HEK293T (cell line): ENCODE measurements at regions not wholly inside any gene's neighbourhood (a gene's known extent, or its start where the extent isn't known, plus 50 kb on each side); places are given as distances from the start of the nearest gene placed in this dataset.

ENCODE experiments used
- BHLHE40 ChIP-seq: fragments of 450-650 bp; IDR thresholded peaks from 2 replicates; pipeline ENCODE4 v1.6.1; 2016; ENCODE audit warnings: mild to moderate bottlenecking, moderate library complexity, borderline replicate concordance
- CTBP1 ChIP-seq: fragments of 450-650 bp; IDR thresholded peaks from 2 replicates; pipeline ENCODE4 v1.6.1; 2016; ENCODE audit warnings: borderline replicate concordance
- ELF4 ChIP-seq: fragments of 450-650 bp; IDR thresholded peaks from 2 replicates; pipeline ENCODE4 v1.6.1; 2017; ENCODE audit warnings: antibody characterized with exemption
- FOXA1 ChIP-seq: fragments of 450-650 bp; IDR thresholded peaks from 2 replicates; pipeline ENCODE4 v1.6.1; 2016; ENCODE audit warnings: mild to moderate bottlenecking
- FOXK2 ChIP-seq: fragments of 450-650 bp; IDR thresholded peaks from 2 replicates; pipeline ENCODE4 v1.6.1; 2016; ENCODE audit warnings: mild to moderate bottlenecking
- FOXM1 ChIP-seq: fragments of 450-650 bp; IDR thresholded peaks from 2 replicates; pipeline ENCODE4 v1.6.1; 2017; ENCODE audit warnings: mild to moderate bottlenecking, borderline replicate concordance
- HDGF ChIP-seq: fragments of 450-650 bp; IDR thresholded peaks from 2 replicates; pipeline ENCODE4 v1.6.1; 2017; ENCODE audit warnings: antibody characterized with exemption, borderline replicate concordance
- L3MBTL2 ChIP-seq: fragments of 450-650 bp; conservative IDR thresholded peaks from 2 replicates; pipeline ENCODE4 v1.6.1; 2016; ENCODE audit warnings: mild to moderate bottlenecking
- LEF1 ChIP-seq: fragments of 450-650 bp; IDR thresholded peaks from 2 replicates; pipeline ENCODE4 v1.6.1; 2017; ENCODE audit warnings: mild to moderate bottlenecking, borderline replicate concordance
- SP1 ChIP-seq: fragments of 450-650 bp; IDR thresholded peaks from 2 replicates; pipeline ENCODE4 v1.6.1; 2017
- SUZ12 ChIP-seq: fragments of 450-650 bp; IDR thresholded peaks from 2 replicates; pipeline ENCODE4 v1.6.1; 2016; ENCODE audit warnings: mild to moderate bottlenecking
- TARDBP ChIP-seq: fragments of 450-650 bp; IDR thresholded peaks from 2 replicates; pipeline ENCODE4 v1.6.1; 2016
- ZNF384 ChIP-seq: fragments of 450-650 bp; IDR thresholded peaks from 2 replicates; pipeline ENCODE4 v1.6.1; 2016
- TF ChIP-seq, protein P1 (sequence below): fragments of 450-650 bp; IDR thresholded peaks from 2 replicates; pipeline ENCODE4 v1.6.1; 2016

- TF ChIP-seq, protein P1, sequence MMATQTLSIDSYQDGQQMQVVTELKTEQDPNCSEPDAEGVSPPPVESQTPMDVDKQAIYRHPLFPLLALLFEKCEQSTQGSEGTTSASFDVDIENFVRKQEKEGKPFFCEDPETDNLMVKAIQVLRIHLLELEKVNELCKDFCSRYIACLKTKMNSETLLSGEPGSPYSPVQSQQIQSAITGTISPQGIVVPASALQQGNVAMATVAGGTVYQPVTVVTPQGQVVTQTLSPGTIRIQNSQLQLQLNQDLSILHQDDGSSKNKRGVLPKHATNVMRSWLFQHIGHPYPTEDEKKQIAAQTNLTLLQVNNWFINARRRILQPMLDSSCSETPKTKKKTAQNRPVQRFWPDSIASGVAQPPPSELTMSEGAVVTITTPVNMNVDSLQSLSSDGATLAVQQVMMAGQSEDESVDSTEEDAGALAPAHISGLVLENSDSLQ, result no peak
- no peak for TF ChIP-seq ZNF384
- TF ChIP-seq FOXK2, result no peak
- no peak for TF ChIP-seq CTBP1
- no peak for TF ChIP-seq SP1
- TF ChIP-seq SUZ12, result no peak
- TF ChIP-seq BHLHE40, result no peak
- no peak for TF ChIP-seq FOXM1
- TF ChIP-seq FOXA1, result no peak
- TF ChIP-seq LEF1, result no peak
- TF ChIP-seq HDGF, result no peak
- no peak for TF ChIP-seq ELF4
- no peak for TF ChIP-seq TARDBP
- no peak for TF ChIP-seq L3MBTL2
These were observed 1401.9 kb downstream of the CDH11 start for GRCh38 chr16:63719926-63720325.
